Osteoblast (primary cell): ENCODE measurements at regions not wholly inside any gene's neighbourhood (a gene's known extent, or its start where the extent isn't known, plus 50 kb on each side); places are given as distances from the start of the nearest gene placed in this dataset.

Source experiments
- DNase-seq: peaks from one replicate; pipeline ENCODE4 v3.0.0; 2011; ENCODE audit warnings: low spot score, mixed read lengths; ENCODE audit not compliant: insufficient read length; ENCODE audit errors: missing footprints
- H2AFZ ChIP-seq: 2 replicates; pipeline ENCODE4 v1.6.0; 2011; ENCODE audit warnings: mild to moderate bottlenecking, low read length
- H3K27ac ChIP-seq: 2 replicates; pipeline ENCODE4 v1.5.1; 2011; ENCODE audit warnings: mild to moderate bottlenecking, low read depth, low read length, moderate library complexity
- H3K27me3 ChIP-seq: 2 replicates; pipeline ENCODE4 v1.6.0; 2012; ENCODE audit warnings: mild to moderate bottlenecking, control low read depth, inconsistent platforms, low read length, moderate library complexity; ENCODE audit not compliant: insufficient read depth
- H3K36me3 ChIP-seq: 2 replicates; pipeline ENCODE4 v1.5.1; 2011; ENCODE audit warnings: mild to moderate bottlenecking, low read length, control low read depth, moderate library complexity; ENCODE audit not compliant: insufficient read depth
- H3K4me1 ChIP-seq: 2 replicates; pipeline ENCODE4 v1.5.1; 2011; ENCODE audit warnings: mild to moderate bottlenecking, low read length, control low read depth, moderate library complexity; ENCODE audit not compliant: insufficient read depth
- H3K4me2 ChIP-seq: 2 replicates; pipeline ENCODE4 v1.6.0; 2011; ENCODE audit warnings: mild to moderate bottlenecking, low read length; ENCODE audit not compliant: insufficient read depth
- H3K4me3 ChIP-seq: fragments of 200-600 bp; sonication (generic); 3 replicates; pipeline ENCODE4 v1.5.1; 2012; ENCODE audit warnings: mild to moderate bottlenecking, low read length, inconsistent platforms; ENCODE audit not compliant: insufficient read depth
- H3K79me2 ChIP-seq: 2 replicates; pipeline ENCODE4 v1.6.0; 2012; ENCODE audit warnings: mild to moderate bottlenecking, low read length, control low read depth, inconsistent platforms; ENCODE audit not compliant: insufficient read depth
- H3K9me3 ChIP-seq: 2 replicates; pipeline ENCODE4 v1.5.1; 2011; ENCODE audit warnings: low read depth, low read length, control low read depth
- H4K20me1 ChIP-seq: 2 replicates; pipeline ENCODE4 v1.6.0; 2012; ENCODE audit warnings: mild to moderate bottlenecking, low read length, control low read depth; ENCODE audit not compliant: insufficient read depth
- CTCF ChIP-seq: IDR thresholded peaks from 2 replicates; pipeline ENCODE4 v1.5.1; 2011; ENCODE audit warnings: mild to moderate bottlenecking, low read depth, low read length, moderate library complexity; ENCODE audit errors: extremely low read depth

DNA sequence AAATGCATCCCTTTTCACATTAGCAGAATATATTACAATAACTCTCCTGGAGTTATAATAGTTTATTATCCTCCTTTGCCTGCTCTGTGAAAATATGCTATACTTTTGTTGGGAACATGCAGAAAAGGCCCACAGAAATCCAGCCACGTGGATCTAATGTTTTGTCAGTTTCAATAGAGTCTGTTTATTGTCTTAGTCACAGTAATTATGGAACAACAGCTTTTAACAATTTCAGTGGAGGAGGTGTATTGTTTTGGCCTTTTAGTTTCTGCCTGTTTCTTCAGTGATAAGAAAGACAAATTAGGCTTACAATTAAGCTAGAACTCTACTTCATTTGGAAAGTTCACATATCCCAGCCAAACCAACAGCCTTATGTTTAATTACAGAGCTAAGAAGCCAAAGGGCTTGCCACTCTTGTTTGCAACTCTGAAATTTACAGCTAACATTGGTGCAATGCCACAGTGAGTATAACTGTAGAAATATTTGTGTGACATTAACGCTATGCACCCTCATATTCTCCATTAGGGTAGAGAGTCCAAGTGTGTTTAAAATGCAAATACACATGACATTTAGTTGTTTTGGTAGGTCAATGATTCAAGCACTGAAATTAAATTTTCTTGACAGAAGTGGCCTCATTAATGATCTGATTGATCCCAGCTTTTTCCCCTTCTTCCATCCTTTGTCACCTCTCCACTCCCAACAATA lies 175.8 kb downstream of the USP46 start:
- Histone ChIP-seq H3K27me3 (no peaks in the 10 kb centered on the region), H4K20me1 (no peaks in the 10 kb centered on the region), H3K27ac (no peak overlapping the region), H3K9me3 (no peaks in the 10 kb centered on the region), H3K36me3 (no peaks in the 10 kb centered on the region), H3K4me2 (no peak overlapping the region), H3K79me2 (no peaks in the 10 kb centered on the region), H2AFZ (no peak overlapping the region), H3K4me1 (no peaks in the 10 kb centered on the region), H3K4me3 (no peak overlapping the region)
- no peak for TF ChIP-seq CTCF
- no peak for DNase-seq

GRCh38 chr4:52507774-52508173 lies 151.3 kb downstream of the USP46 start:
- Histone ChIP-seq H3K27ac (no peak overlapping the region), H4K20me1 (no peaks in the 10 kb centered on the region), H3K79me2 (no peaks in the 10 kb centered on the region), H3K4me3 (no peak overlapping the region), H3K9me3 (no peaks in the 10 kb centered on the region), H3K36me3 (no peaks in the 10 kb centered on the region), H3K27me3 (no peaks in the 10 kb centered on the region), H3K4me2 (no peak overlapping the region), H3K4me1 (no peaks in the 10 kb centered on the region), H2AFZ (no peak overlapping the region)
- DNase-seq: peak; percentile 29
- TF ChIP-seq CTCF: no peak

DNA sequence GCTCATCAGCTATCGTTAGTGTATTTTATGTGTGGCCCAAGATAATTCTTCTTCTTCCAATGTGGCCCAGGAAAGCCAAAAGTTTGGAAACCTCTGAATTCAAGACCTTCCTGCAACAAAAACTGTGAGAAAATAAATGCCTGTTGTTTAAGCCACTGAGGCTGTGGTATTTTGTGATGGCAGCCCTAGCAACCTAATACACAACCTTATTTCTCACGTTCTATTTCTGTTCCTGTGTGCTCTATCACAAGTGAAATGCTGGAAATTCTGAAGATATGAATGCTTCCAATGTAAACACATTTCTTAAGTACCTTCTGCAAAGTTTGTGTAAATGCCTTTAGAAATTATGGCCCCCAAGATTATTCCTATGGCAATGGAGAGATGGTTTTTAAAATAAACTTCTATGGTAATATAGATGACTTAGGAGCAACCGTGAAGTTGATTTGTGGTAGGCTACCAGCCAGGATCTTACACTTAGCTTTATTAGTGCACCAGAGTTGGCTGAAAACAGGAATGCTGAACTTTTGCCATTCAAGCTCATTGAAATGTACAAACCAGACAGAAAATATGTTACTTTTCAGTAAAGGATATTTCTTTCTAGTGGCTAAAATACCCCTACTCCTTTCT lies 148.0 kb downstream of the USP46 start:
- H3K27me3 ChIP-seq: no peaks in the 10 kb centered on the region
- no peaks in the 10 kb centered on the region for H3K4me1 ChIP-seq
- H3K27ac ChIP-seq: no peak overlapping the region
- H4K20me1 ChIP-seq: no peaks in the 10 kb centered on the region
- H3K36me3 ChIP-seq: no peaks in the 10 kb centered on the region
- H2AFZ ChIP-seq: no peak overlapping the region
- no peak overlapping the region for H3K4me2 ChIP-seq
- H3K4me3 ChIP-seq: no peak overlapping the region
- H3K79me2 ChIP-seq: no peaks in the 10 kb centered on the region
- TF ChIP-seq CTCF: no peak
- no peaks in the 10 kb centered on the region for H3K9me3 ChIP-seq
- DNase-seq: no peak

DNA sequence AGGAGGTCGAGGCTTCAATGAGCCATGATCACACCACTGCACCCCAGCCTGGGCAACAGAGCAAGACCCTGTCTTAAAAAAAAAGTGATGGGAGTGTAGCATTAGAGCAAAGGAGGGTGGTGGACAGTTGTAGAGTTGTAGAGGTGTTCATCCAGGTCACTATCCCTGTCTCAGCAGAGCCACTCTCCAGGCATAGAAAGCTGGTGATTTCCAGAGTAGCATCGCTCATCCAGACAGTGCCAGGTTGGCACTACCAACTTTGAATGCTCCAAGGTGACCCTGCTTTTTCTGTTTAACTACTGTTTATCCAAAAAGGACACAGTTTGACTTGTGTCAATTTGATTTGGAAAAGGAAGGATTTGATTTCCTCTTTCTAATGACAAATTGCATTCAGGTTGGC lies 147.3 kb downstream of the USP46 start:
- Histone ChIP-seq H3K79me2 (no peaks in the 10 kb centered on the region), H4K20me1 (no peaks in the 10 kb centered on the region), H3K27me3 (no peaks in the 10 kb centered on the region), H3K36me3 (no peaks in the 10 kb centered on the region), H3K27ac (no peak overlapping the region), H3K9me3 (no peaks in the 10 kb centered on the region), H3K4me3 (no peak overlapping the region), H3K4me2 (no peak overlapping the region), H2AFZ (no peak overlapping the region), H3K4me1 (no peaks in the 10 kb centered on the region)
- TF ChIP-seq CTCF: no peak
- DNase-seq: no peak
